Fibroblast of peridontal ligament (primary cell): ENCODE measurements at regions not wholly inside any gene's neighbourhood (a gene's known extent, or its start where the extent isn't known, plus 50 kb on each side); places are given as distances from the start of the nearest gene placed in this dataset.

Experiments
- DNase-seq: peaks from one replicate; pipeline ENCODE4 v3.0.0-alpha.2; 2010; ENCODE audit errors: extremely low read depth

GRCh38 chr7:25947669-25948516, 204.1 kb upstream of the NFE2L3 start:
- DNase-seq: no peak

- DNase-seq: no peak
These were observed 202.1 kb upstream of the NFE2L3 start for GRCh38 chr7:25949736-25950487.

GRCh38 chr7:25950488-25951413, 201.2 kb upstream of the NFE2L3 start:
- peak; percentile 62 for DNase-seq

- peak; percentile 3 for DNase-seq
These were observed 200.4 kb upstream of the NFE2L3 start for GRCh38 chr7:25951414-25952260.

GRCh38 chr7:25952261-25953057, 199.5 kb upstream of the NFE2L3 start:
- DNase-seq: no peak

GRCh38 chr7:25953859-25954258, 198.1 kb upstream of the NFE2L3 start:
- no peak for DNase-seq

- no peak for DNase-seq
These were observed 197.6 kb upstream of the NFE2L3 start for GRCh38 chr7:25954395-25954794.

GRCh38 chr7:25959168-25959734, 192.7 kb upstream of the NFE2L3 start:
- no peak for DNase-seq

- DNase-seq: no peak
These were observed 188.3 kb upstream of the NFE2L3 start for GRCh38 chr7:25963733-25964132.

GRCh38 chr7:25964483-25964991, 187.5 kb upstream of the NFE2L3 start:
- DNase-seq: no peak

- DNase-seq: no peak
These were observed 186.4 kb upstream of the NFE2L3 start for GRCh38 chr7:25965405-25966123.

- no peak for DNase-seq
These were observed 185.5 kb upstream of the NFE2L3 start for GRCh38 chr7:25966469-25966868.

- no peak for DNase-seq
These were observed 184.5 kb upstream of the NFE2L3 start for GRCh38 chr7:25967278-25968204.

- DNase-seq: no peak
These were observed 183.6 kb upstream of the NFE2L3 start for GRCh38 chr7:25968205-25968993.

GRCh38 chr7:25970356-25970755, 181.6 kb upstream of the NFE2L3 start:
- DNase-seq: no peak

- DNase-seq: no peak
These were observed 181.1 kb upstream of the NFE2L3 start for GRCh38 chr7:25970911-25971310.

GRCh38 chr7:25976630-25977029, 175.4 kb upstream of the NFE2L3 start:
- no peak for DNase-seq
